ENCODE measurements at regions not wholly inside any gene's neighbourhood (a gene's known extent, or its start where the extent isn't known, plus 50 kb on each side); places are given as distances from the start of the nearest gene placed in this dataset.

GRCh38 chr11:134521001-134521400 lies 109.0 kb upstream of the B3GAT1 start:
- TF ChIP-seq CTCF (IDR thresholded peaks at IDR 0.05) (no peak), POLR2A (IDR thresholded peaks at IDR 0.05) (no peak), EP300 (IDR thresholded peaks at IDR 0.05) (no peak)
